ENCODE measurements at regions not wholly inside any gene's neighbourhood (a gene's known extent, or its start where the extent isn't known, plus 50 kb on each side); places are given as distances from the start of the nearest gene placed in this dataset.

GRCh38 chr10:78220781-78221180 lies 187.1 kb downstream of the RPS24 start (continued):
- no peak for TF ChIP-seq ZBTB33 (IDR thresholded peaks at IDR 0.05; ENCODE audit: extremely low read depth, insufficient replicate concordance, low read length)
- TF ChIP-seq FOSL1 (IDR thresholded peaks at IDR 0.05; ENCODE audit: low read depth), result no peak
- no peak for TF ChIP-seq YY1 (IDR thresholded peaks at IDR 0.05; ENCODE audit: extremely low read depth, insufficient replicate concordance, low read depth, low read length)
- TF ChIP-seq ZFX (IDR thresholded peaks at IDR 0.05), result no peak
- TF ChIP-seq POLR2AphosphoS5 (IDR thresholded peaks at IDR 0.05; ENCODE audit: low read depth, low read length), result no peak
- no peak for TF ChIP-seq MAX (IDR thresholded peaks at IDR 0.05)
- no peak for TF ChIP-seq EGR1 (IDR thresholded peaks at IDR 0.05; ENCODE audit: low read depth)

DNA sequence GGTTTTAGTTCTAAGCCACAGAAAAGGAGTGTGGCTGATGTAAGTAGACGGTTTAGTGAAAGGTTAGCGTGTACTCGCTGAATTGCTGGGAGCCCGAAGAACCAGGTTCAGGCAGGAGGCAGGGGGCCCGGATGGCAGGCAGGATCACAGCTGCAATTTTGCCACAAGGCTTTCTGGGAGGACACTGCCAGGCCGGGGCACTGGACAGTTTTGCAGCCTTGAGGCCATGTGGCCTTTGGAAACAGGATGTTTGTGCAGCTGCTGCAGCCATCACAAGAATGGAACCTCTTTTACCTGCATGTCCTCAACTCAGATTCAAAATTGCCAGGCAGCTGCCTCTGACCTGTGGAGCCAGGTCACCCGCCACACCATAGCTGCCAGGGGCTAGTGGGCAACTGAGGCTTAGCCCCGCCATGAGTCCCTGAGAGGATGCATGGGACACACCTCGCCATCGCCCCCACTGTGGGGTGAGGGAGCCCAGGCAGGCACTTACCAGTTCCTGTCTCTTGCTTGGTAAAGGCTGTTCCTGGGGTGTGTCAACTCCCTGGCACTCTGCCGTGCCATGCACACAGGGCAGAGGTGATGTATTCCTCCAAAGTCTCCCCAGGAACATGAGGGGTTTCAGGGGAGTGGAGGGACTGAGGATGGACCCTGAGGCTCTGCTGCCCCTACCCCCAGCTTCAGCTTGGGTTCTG lies 188.6 kb downstream of the RPS24 start:
- no peak overlapping the region for H3K9ac ChIP-seq (ENCODE audit: low read length)
- H3K27ac ChIP-seq (ENCODE audit: low read depth, low read length), result no peak overlapping the region
- DNase-seq (ENCODE audit: low read depth, low spot score), result no peak
- no peak overlapping the region for H2AFZ ChIP-seq (ENCODE audit: low read depth, low read length, poor library complexity, severe bottlenecking)
- POLR2A ChIA-PET, result no interaction called here
- no peak overlapping the region for H3K4me2 ChIP-seq (ENCODE audit: low read length)
- H3K4me1 ChIP-seq (ENCODE audit: control insufficient read depth in 1 of 2, insufficient read depth in 2 of 2, low read length in 2 of 2), result no peaks in the 10 kb centered on the region
- BruUV-seq (replicated peaks), result no TSS peak
- no peak for TF ChIP-seq EGR1 (IDR thresholded peaks at IDR 0.05; ENCODE audit: low read depth)
- TF ChIP-seq YY1 (IDR thresholded peaks at IDR 0.05; ENCODE audit: extremely low read depth, insufficient replicate concordance, low read depth, low read length), result no peak
- no peak for TF ChIP-seq POLR2A (IDR thresholded peaks at IDR 0.05; ENCODE audit: borderline replicate concordance, extremely low read depth, insufficient read depth, insufficient read length)
- TF ChIP-seq ZNF274 (IDR thresholded peaks at IDR 0.05; ENCODE audit: low read depth, low read length), result no peak
- no peak for TF ChIP-seq ELF1 (IDR thresholded peaks at IDR 0.05; ENCODE audit: borderline replicate concordance, low read depth)
- no peak for TF ChIP-seq ZBTB33 (IDR thresholded peaks at IDR 0.05; ENCODE audit: extremely low read depth, insufficient replicate concordance, low read length)
- TF ChIP-seq MAX (IDR thresholded peaks at IDR 0.05), result no peak
- TF ChIP-seq CTCF (IDR thresholded peaks at IDR 0.05 in 2 of 3, conservative IDR thresholded peaks at IDR 0.05 in 1 of 3; ENCODE audit: borderline replicate concordance in 1 of 3, insufficient read depth in 1 of 3, low read depth in 2 of 3, low read length in 2 of 3), result no peak
- TF ChIP-seq CEBPB (IDR thresholded peaks at IDR 0.05; ENCODE audit: low read depth), result no peak
- no peak for TF ChIP-seq POLR2AphosphoS5 (IDR thresholded peaks at IDR 0.05; ENCODE audit: low read depth, low read length)
- TF ChIP-seq JUND (IDR thresholded peaks at IDR 0.05), result no peak
- no peak for TF ChIP-seq FOSL1 (IDR thresholded peaks at IDR 0.05; ENCODE audit: low read depth)
- TF ChIP-seq EZH2phosphoT487 (IDR thresholded peaks at IDR 0.05; ENCODE audit: borderline replicate concordance), result no peak
- H3K27me3 ChIP-seq (ENCODE audit: insufficient read depth, low read length), result peaks cover 12% of the 10 kb centered on the region; the same call in 1 of the 2 replicates
- no peaks in the 10 kb centered on the region for H3K9me2 ChIP-seq (ENCODE audit: insufficient read depth)
- CTCF ChIA-PET, result no interaction called here
- no peaks in the 10 kb centered on the region for H3K79me2 ChIP-seq (ENCODE audit: insufficient read depth, low read length)
- no peak for ATAC-seq
- H3K9me3 ChIP-seq (ENCODE audit: control insufficient read depth in 1 of 2, insufficient read depth in 1 of 2, low read depth in 1 of 2, low read length in 2 of 2), result no peaks in the 10 kb centered on the region
- RAD21 ChIA-PET (ENCODE audit: low non-redundant PET in 1 of 2, low total read pairs in 2 of 2, uncharacterized antibody in 2 of 2, unreplicated experiment in 2 of 2), result no interaction called here
- H3K4me3 ChIP-seq (replicated peaks in 1 of 2; ENCODE audit: low read depth in 1 of 2, low read length in 2 of 2), result no peak overlapping the region
- H4K20me1 ChIP-seq (ENCODE audit: insufficient read depth), result no peaks in the 10 kb centered on the region
- intact Hi-C loops (cut with micrococcal nuclease), result no loop called here
- H3K36me3 ChIP-seq (ENCODE audit: control insufficient read depth in 1 of 2, insufficient read depth in 2 of 2, low read length in 2 of 2), result no peaks in the 10 kb centered on the region

All from HCT116 (cell line).